Trophoblast cell (in vitro differentiated cells and primary cell): ENCODE measurements at regions not wholly inside any gene's neighbourhood (a gene's known extent, or its start where the extent isn't known, plus 50 kb on each side); places are given as distances from the start of the nearest gene placed in this dataset.

Experiments
- DNase-seq, 2 donors: peaks; one replicate each; pipeline ENCODE4 v3.0.0-alpha.2; 2016
- H2AFZ ChIP-seq: 2 replicates; pipeline ENCODE4 v1.6.1; 2013; ENCODE audit warnings: low read length, moderate library complexity, mild to moderate bottlenecking; ENCODE audit not compliant: insufficient read depth, poor library complexity
- H2AK5ac ChIP-seq: 2 replicates; pipeline ENCODE4 v1.6.1; 2013; ENCODE audit warnings: mild to moderate bottlenecking, low read length
- H2BK120ac ChIP-seq: 2 replicates; pipeline ENCODE4 v1.6.1; 2013; ENCODE audit warnings: low read length, mild to moderate bottlenecking, moderate library complexity; ENCODE audit not compliant: insufficient read depth, poor library complexity
- H2BK12ac ChIP-seq: 2 replicates; pipeline ENCODE4 v1.6.1; 2013; ENCODE audit warnings: mild to moderate bottlenecking, low read length, moderate library complexity
- H2BK5ac ChIP-seq: 2 replicates; pipeline ENCODE4 v1.6.1; 2013; ENCODE audit warnings: low read length, low read depth, moderate library complexity, mild to moderate bottlenecking; ENCODE audit not compliant: poor library complexity
- H3K14ac ChIP-seq: 2 replicates; pipeline ENCODE4 v1.6.1; 2013; ENCODE audit warnings: mild to moderate bottlenecking, low read length
- H3K18ac ChIP-seq: 2 replicates; pipeline ENCODE4 v1.6.1; 2013; ENCODE audit warnings: mild to moderate bottlenecking, low read length
- H3K23ac ChIP-seq: 2 replicates; pipeline ENCODE4 v1.6.1; 2013; ENCODE audit warnings: low read length
- H3K27ac ChIP-seq: 2 replicates; pipeline ENCODE4 v1.5.1; 2013; ENCODE audit warnings: low read depth, mild to moderate bottlenecking, inconsistent platforms, low read length, moderate library complexity
- H3K27me3 ChIP-seq: 2 replicates; pipeline ENCODE4 v1.6.1; 2013; ENCODE audit warnings: inconsistent platforms, mild to moderate bottlenecking, low read length, moderate library complexity; ENCODE audit not compliant: insufficient read depth
- H3K36me3 ChIP-seq, 2 experiments: 1 replicate in 1 of 2; 2 replicates in 1 of 2; pipeline ENCODE4 v1.6.1; 2013; ENCODE audit warnings: low read length in 2 of 2, mild to moderate bottlenecking in 2 of 2, moderate library complexity in 1 of 2; ENCODE audit not compliant: insufficient read depth in 2 of 2, control insufficient read depth in 1 of 2
- H3K4ac ChIP-seq: 2 replicates; pipeline ENCODE4 v1.6.1; 2013; ENCODE audit warnings: low read depth, mild to moderate bottlenecking, low read length, moderate library complexity
- H3K4me1 ChIP-seq, 2 experiments: 1 replicate in 1 of 2; 2 replicates in 1 of 2; pipeline ENCODE4 v1.6.1; 2013; ENCODE audit warnings: low read length in 2 of 2, mild to moderate bottlenecking in 2 of 2, moderate library complexity in 1 of 2; ENCODE audit not compliant: insufficient read depth in 2 of 2, control insufficient read depth in 1 of 2
- H3K4me2 ChIP-seq: 2 replicates; pipeline ENCODE4 v1.6.1; 2013; ENCODE audit warnings: inconsistent platforms, mild to moderate bottlenecking, low read length, moderate library complexity
- H3K4me3 ChIP-seq: 2 replicates; pipeline ENCODE4 v1.5.1; 2013; ENCODE audit warnings: mild to moderate bottlenecking, low read depth, low read length, inconsistent platforms
- H3K79me1 ChIP-seq: one replicate; pipeline ENCODE4 v1.6.1; 2013; ENCODE audit warnings: low read length
- H3K79me2 ChIP-seq: 2 replicates; pipeline ENCODE4 v1.6.1; 2013; ENCODE audit warnings: low read length, mild to moderate bottlenecking; ENCODE audit not compliant: control insufficient read depth, insufficient read depth, poor library complexity
- H3K9ac ChIP-seq: 2 replicates; pipeline ENCODE4 v1.6.1; 2013; ENCODE audit warnings: mild to moderate bottlenecking, low read length
- H3K9me3 ChIP-seq: 2 replicates; pipeline ENCODE4 v1.6.1; 2013; ENCODE audit warnings: low read depth, mild to moderate bottlenecking, control low read depth, inconsistent platforms, low read length; ENCODE audit not compliant: insufficient read depth
- H4K12ac ChIP-seq: 2 replicates; pipeline ENCODE4 v1.6.1; 2013; ENCODE audit warnings: low read depth, mild to moderate bottlenecking, low read length, moderate library complexity
- H4K8ac ChIP-seq: 2 replicates; pipeline ENCODE4 v1.6.1; 2013; ENCODE audit warnings: low read depth, mild to moderate bottlenecking, low read length, moderate library complexity
- H4K91ac ChIP-seq: one replicate; pipeline ENCODE4 v1.6.1; 2013; ENCODE audit warnings: low read depth, mild to moderate bottlenecking, low read length, moderate library complexity
- WGBS: extraction: QIAGEN DNeasy Blood & Tissue Kit; methylation state at CpG from one replicate; pipeline ENCODE4 v1.1.7; 2013; ENCODE audit warnings: missing lambda C conversion rate; ENCODE audit not compliant: insufficient read length, insufficient coverage; ENCODE audit errors: extremely low coverage; 5-methylcytosine and 5-hydroxymethylcytosine counted together

- H3K18ac ChIP-seq: no peak overlapping the region
- WGBS: no CpG with 5 or more reads among the region's 3 CpGs
- H2BK12ac ChIP-seq: no peak overlapping the region
- H3K9ac ChIP-seq: no peak overlapping the region
- DNase-seq: no peak
- no peak overlapping the region for H2BK5ac ChIP-seq
- no peak overlapping the region for H2AFZ ChIP-seq
- no peak overlapping the region for H4K8ac ChIP-seq
- H2AK5ac ChIP-seq: no peak overlapping the region
- H4K12ac ChIP-seq: no peak overlapping the region
- no peaks in the 10 kb centered on the region for H3K9me3 ChIP-seq
- no peaks in the 10 kb centered on the region for H3K79me2 ChIP-seq
- H3K27ac ChIP-seq: no peak overlapping the region
- H3K4me3 ChIP-seq: no peak overlapping the region
- H3K4ac ChIP-seq: no peak overlapping the region
- no peak overlapping the region for H3K23ac ChIP-seq
- H3K14ac ChIP-seq: no peak overlapping the region
- H2BK120ac ChIP-seq: no peak overlapping the region
- no peaks in the 10 kb centered on the region for H3K79me1 ChIP-seq
- H3K27me3 ChIP-seq: no peaks in the 10 kb centered on the region
- H3K4me1 ChIP-seq: no peaks in the 10 kb centered on the region
- no peaks in the 10 kb centered on the region for H3K36me3 ChIP-seq
- no peak overlapping the region for H4K91ac ChIP-seq
- H3K4me2 ChIP-seq: no peak overlapping the region
These were observed 241.9 kb upstream of the SYT1 start for GRCh38 chr12:78622529-78623195.

- no peak overlapping the region for H3K4ac ChIP-seq
- WGBS: no CpG with 5 or more reads among the region's 1 CpG
- H3K79me1 ChIP-seq: no peaks in the 10 kb centered on the region
- no peaks in the 10 kb centered on the region for H3K27me3 ChIP-seq
- H4K12ac ChIP-seq: no peak overlapping the region
- no peak overlapping the region for H3K27ac ChIP-seq
- no peaks in the 10 kb centered on the region for H3K79me2 ChIP-seq
- H3K18ac ChIP-seq: no peak overlapping the region
- no peak overlapping the region for H2AK5ac ChIP-seq
- no peak overlapping the region for H2BK120ac ChIP-seq
- H2BK5ac ChIP-seq: no peak overlapping the region
- no peak overlapping the region for H2BK12ac ChIP-seq
- no peak overlapping the region for H3K4me3 ChIP-seq
- DNase-seq: no peak
- H3K9ac ChIP-seq: no peak overlapping the region
- H4K91ac ChIP-seq: no peak overlapping the region
- no peak overlapping the region for H3K4me2 ChIP-seq
- no peaks in the 10 kb centered on the region for H3K9me3 ChIP-seq
- H3K23ac ChIP-seq: no peak overlapping the region
- no peaks in the 10 kb centered on the region for H3K36me3 ChIP-seq
- no peak overlapping the region for H4K8ac ChIP-seq
- no peak overlapping the region for H2AFZ ChIP-seq
- H3K14ac ChIP-seq: no peak overlapping the region
- H3K4me1 ChIP-seq: no peaks in the 10 kb centered on the region
These were observed 236.0 kb upstream of the SYT1 start for GRCh38 chr12:78628491-78629100.

DNA sequence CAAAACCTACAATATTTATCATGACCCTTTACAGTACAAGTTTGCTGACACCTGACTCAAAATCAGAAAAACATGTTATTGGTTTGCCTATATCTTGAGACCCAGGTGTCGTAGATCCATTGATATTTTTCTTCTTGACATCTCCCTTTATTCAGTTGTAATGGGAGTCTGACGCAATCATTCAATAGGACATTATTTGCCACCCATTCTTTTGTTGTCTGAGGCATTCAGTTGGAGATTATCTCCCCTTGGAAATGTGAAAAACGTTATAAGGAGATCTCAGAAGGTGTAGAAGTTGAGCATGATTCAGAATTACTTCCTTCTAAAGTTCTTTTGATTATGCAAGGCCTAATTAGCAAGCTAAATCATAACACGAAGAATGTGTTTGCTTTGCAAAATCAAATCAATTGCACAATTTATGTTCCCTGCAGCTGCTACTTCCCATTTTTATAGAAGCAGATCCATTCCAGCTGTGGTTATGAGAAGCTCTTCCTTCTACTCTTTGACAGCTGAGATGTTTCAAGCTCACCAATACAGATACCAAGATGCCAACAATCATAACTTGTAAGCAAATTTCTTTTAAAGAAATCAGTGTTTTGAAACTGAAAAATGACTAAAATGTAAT, 228.2 kb upstream of the SYT1 start:
- Histone ChIP-seq H3K4me1 (no peaks in the 10 kb centered on the region), H3K4ac (no peak overlapping the region), H3K4me3 (no peak overlapping the region), H3K27me3 (no peaks in the 10 kb centered on the region), H3K9me3 (no peaks in the 10 kb centered on the region), H3K18ac (no peak overlapping the region), H3K27ac (no peak overlapping the region), H3K4me2 (no peak overlapping the region), H3K79me1 (no peaks in the 10 kb centered on the region), H2BK5ac (no peak overlapping the region), H2AK5ac (no peak overlapping the region), H3K79me2 (no peaks in the 10 kb centered on the region), H2BK120ac (no peak overlapping the region), H2AFZ (no peak overlapping the region), H3K14ac (no peak overlapping the region), H4K91ac (no peak overlapping the region), H4K8ac (no peak overlapping the region), H3K23ac (no peak overlapping the region), H4K12ac (no peak overlapping the region), H2BK12ac (no peak overlapping the region), H3K9ac (no peak overlapping the region), H3K36me3 (no peaks in the 10 kb centered on the region)
- WGBS: no CpG with 5 or more reads among the region's 4 CpGs
- DNase-seq: peak in 1 of 2 donors; percentile 7

DNA sequence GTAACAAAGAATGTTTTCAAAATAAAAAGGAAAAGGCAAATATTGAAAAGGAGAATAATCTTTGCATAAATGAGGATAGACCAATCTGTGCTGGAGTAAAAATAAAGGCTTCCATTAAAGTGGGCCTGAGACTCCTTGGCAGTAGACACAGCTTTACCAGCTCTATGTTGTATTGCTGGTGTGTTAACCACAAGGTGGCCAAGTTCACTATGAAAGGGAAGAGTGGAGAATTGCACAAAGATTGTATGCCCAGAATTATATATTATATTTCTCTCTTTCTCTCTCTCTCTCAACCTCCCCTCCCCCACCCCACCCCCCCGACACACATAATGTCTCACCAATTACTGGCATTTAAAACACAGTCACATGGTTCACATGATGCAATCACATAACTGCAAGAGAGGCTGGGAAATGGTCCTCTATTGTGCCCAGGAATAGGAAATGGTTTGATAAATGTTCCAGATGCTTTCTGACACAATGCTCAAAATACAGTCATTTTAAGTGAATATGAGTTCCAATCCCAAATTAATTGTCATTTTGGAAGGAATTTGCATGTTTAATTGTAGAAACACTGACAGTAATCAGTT, 222.6 kb upstream of the SYT1 start:
- Histone ChIP-seq H3K27ac (no peak overlapping the region), H2AK5ac (no peak overlapping the region), H3K79me2 (no peaks in the 10 kb centered on the region), H3K27me3 (no peaks in the 10 kb centered on the region), H4K8ac (no peak overlapping the region), H3K14ac (no peak overlapping the region), H4K12ac (no peak overlapping the region), H3K36me3 (no peaks in the 10 kb centered on the region), H3K23ac (no peak overlapping the region), H3K4me3 (no peak overlapping the region), H2AFZ (no peak overlapping the region), H2BK12ac (no peak overlapping the region), H3K4me2 (no peak overlapping the region), H3K79me1 (no peaks in the 10 kb centered on the region), H2BK120ac (no peak overlapping the region), H2BK5ac (no peak overlapping the region), H3K4me1 (no peaks in the 10 kb centered on the region), H3K9me3 (no peaks in the 10 kb centered on the region), H3K9ac (no peak overlapping the region), H3K18ac (no peak overlapping the region), H4K91ac (no peak overlapping the region), H3K4ac (no peak overlapping the region)
- peak in 1 of 2 donors; percentile 6 for DNase-seq
- WGBS: no CpG with 5 or more reads among the region's 1 CpG
